GM23338 (cell line): ENCODE measurements at regions not wholly inside any gene's neighbourhood (a gene's known extent, or its start where the extent isn't known, plus 50 kb on each side); places are given as distances from the start of the nearest gene placed in this dataset.

Experiments
- ATAC-seq: fragments of 200-7000 bp; cut with Tn5 transposase; 3 replicates; pipeline ENCODE4 v1.9.1; 2020
- DNase-seq: peaks from one replicate; pipeline ENCODE4 v3.0.0-alpha.2; 2015; ENCODE audit warnings: low spot score
- H2AFZ ChIP-seq: fragments of 200-600 bp; sonication (generic); 2 replicates; pipeline ENCODE4 v1.8.0; 2016; ENCODE audit warnings: antibody characterized with exemption, mild to moderate bottlenecking, moderate library complexity
- H3F3A ChIP-seq: fragments of 200-600 bp; sonication (generic); replicated peaks from 2 replicates; pipeline ENCODE4 v1.8.0; 2017; ENCODE audit warnings: antibody characterized with exemption, mixed run types, low read depth
- H3K27ac ChIP-seq: fragments of 200-600 bp; sonication (generic); 2 replicates; pipeline ENCODE4 v1.6.1; 2016; ENCODE audit warnings: low read depth
- H3K27me3 ChIP-seq: fragments of 200-600 bp; sonication (generic); 2 replicates; pipeline ENCODE4 v1.8.0; 2016; ENCODE audit warnings: mild to moderate bottlenecking, mixed run types, moderate library complexity; ENCODE audit not compliant: insufficient read depth
- H3K36me3 ChIP-seq: fragments of 200-600 bp; sonication (generic); 2 replicates; pipeline ENCODE4 v1.8.0; 2016; ENCODE audit warnings: mild to moderate bottlenecking; ENCODE audit not compliant: insufficient read depth
- H3K4me1 ChIP-seq: fragments of 200-600 bp; sonication (generic); 2 replicates; pipeline ENCODE4 v1.8.0; 2016; ENCODE audit warnings: mild to moderate bottlenecking, moderate library complexity; ENCODE audit not compliant: insufficient read depth
- H3K4me2 ChIP-seq: fragments of 200-600 bp; sonication (generic); 2 replicates; pipeline ENCODE4 v1.7.1; 2017; ENCODE audit warnings: mixed run types
- H3K4me3 ChIP-seq: fragments of 200-600 bp; sonication (generic); 2 replicates; pipeline ENCODE4 v1.6.1; 2016; ENCODE audit warnings: mixed run types
- H3K79me2 ChIP-seq: fragments of 200-600 bp; sonication (generic); replicated peaks from 2 replicates; pipeline ENCODE4 v1.8.0; 2017; ENCODE audit warnings: mild to moderate bottlenecking; ENCODE audit not compliant: insufficient read depth
- H3K9me2 ChIP-seq: fragments of 200-600 bp; sonication (generic); 2 replicates; pipeline ENCODE4 v1.8.0; 2017; ENCODE audit not compliant: insufficient read depth
- H4K20me1 ChIP-seq: fragments of 200-600 bp; sonication (generic); replicated peaks from 2 replicates; pipeline ENCODE4 v1.8.0; 2017; ENCODE audit warnings: mild to moderate bottlenecking; ENCODE audit not compliant: insufficient read depth
- H3K27ac Mint-ChIP-seq: 2 replicates; pipeline ENCODE4 v1.8.0; 2020; ENCODE audit warnings: inconsistent platforms, mild to moderate bottlenecking, moderate library complexity, mixed read lengths
- H3K27me3 Mint-ChIP-seq: 3 replicates; pipeline ENCODE4 v1.8.0; 2022; ENCODE audit warnings: low read depth, mild to moderate bottlenecking, moderate library complexity, mixed read lengths, inconsistent platforms; ENCODE audit not compliant: insufficient read depth, poor library complexity
- H3K36me3 Mint-ChIP-seq: 3 replicates; pipeline ENCODE4 v1.8.0; 2021; ENCODE audit warnings: low read depth, mild to moderate bottlenecking, inconsistent platforms, moderate library complexity, mixed read lengths
- H3K4me1 Mint-ChIP-seq: 3 replicates; pipeline ENCODE4 v1.8.0; 2020; ENCODE audit warnings: mild to moderate bottlenecking, inconsistent platforms, mixed read lengths
- H3K4me3 Mint-ChIP-seq: 3 replicates; pipeline ENCODE4 v1.8.0; 2021; ENCODE audit warnings: moderate library complexity, mild to moderate bottlenecking, inconsistent platforms, mixed read lengths
- H3K9me3 Mint-ChIP-seq: 3 replicates; pipeline ENCODE4 v1.8.0; 2020; ENCODE audit warnings: moderate library complexity, mild to moderate bottlenecking, inconsistent platforms, mixed read lengths
- CREB1 ChIP-seq: fragments of 250-450 bp; sonication (Bioruptor Pico); IDR thresholded peaks from 2 replicates; pipeline ENCODE4 v1.5.0; 2020; ENCODE audit warnings: low read depth, mild to moderate bottlenecking, moderate library complexity
- EZH2 ChIP-seq: fragments of 200-600 bp; sonication (generic); IDR thresholded peaks from one replicate; pipeline ENCODE4 v1.8.0; 2017; ENCODE audit warnings: antibody characterized with exemption, mild to moderate bottlenecking, low read depth; ENCODE audit not compliant: unreplicated experiment
- EZH2phosphoT487 ChIP-seq: fragments of 200-600 bp; sonication (generic); IDR thresholded peaks from one replicate; pipeline ENCODE4 v1.8.1; 2018; ENCODE audit warnings: antibody characterized with exemption; ENCODE audit not compliant: unreplicated experiment
- JUNB ChIP-seq: IDR thresholded peaks from one replicate; pipeline ENCODE4 v1.6.1; 2016; ENCODE audit warnings: antibody characterized with exemption; ENCODE audit not compliant: unreplicated experiment
- POLR2AphosphoS5 ChIP-seq: IDR thresholded peaks from 2 replicates; pipeline ENCODE4 v1.6.1; 2016; ENCODE audit warnings: antibody characterized with exemption, low read depth
- STAT1 ChIP-seq: IDR thresholded peaks from one replicate; pipeline ENCODE4 v1.6.1; 2016; ENCODE audit warnings: antibody characterized with exemption; ENCODE audit not compliant: unreplicated experiment
- ZNF114 ChIP-seq: fragments of 250-450 bp; sonication (Bioruptor Pico); IDR thresholded peaks from 2 replicates; pipeline ENCODE4 v1.5.0; 2020; ENCODE audit warnings: mild to moderate bottlenecking, moderate library complexity
- TF ChIP-seq, protein P1 (sequence below): IDR thresholded peaks from one replicate; pipeline ENCODE4 v1.6.1; 2018; ENCODE audit warnings: antibody characterized with exemption; ENCODE audit not compliant: unreplicated experiment
- TF ChIP-seq, protein P2 (sequence below): fragments of 250-450 bp; sonication (Bioruptor Pico); IDR thresholded peaks from 2 replicates; pipeline ENCODE4 v1.5.0; 2020; ENCODE audit warnings: mild to moderate bottlenecking, moderate library complexity
- TF ChIP-seq, protein P3 (sequence below), 2 experiments: fragments of 200-600 bp in 1 of 2; sonication (generic) in 1 of 2; conservative IDR thresholded peaks; 2 replicates each; pipeline versions ENCODE4 v1.5.1 to v1.6.1; 2016 to 2017; ENCODE audit warnings: antibody characterized with exemption in 2 of 2, low read depth in 2 of 2, mild to moderate bottlenecking in 2 of 2, moderate library complexity in 1 of 2

DNA sequence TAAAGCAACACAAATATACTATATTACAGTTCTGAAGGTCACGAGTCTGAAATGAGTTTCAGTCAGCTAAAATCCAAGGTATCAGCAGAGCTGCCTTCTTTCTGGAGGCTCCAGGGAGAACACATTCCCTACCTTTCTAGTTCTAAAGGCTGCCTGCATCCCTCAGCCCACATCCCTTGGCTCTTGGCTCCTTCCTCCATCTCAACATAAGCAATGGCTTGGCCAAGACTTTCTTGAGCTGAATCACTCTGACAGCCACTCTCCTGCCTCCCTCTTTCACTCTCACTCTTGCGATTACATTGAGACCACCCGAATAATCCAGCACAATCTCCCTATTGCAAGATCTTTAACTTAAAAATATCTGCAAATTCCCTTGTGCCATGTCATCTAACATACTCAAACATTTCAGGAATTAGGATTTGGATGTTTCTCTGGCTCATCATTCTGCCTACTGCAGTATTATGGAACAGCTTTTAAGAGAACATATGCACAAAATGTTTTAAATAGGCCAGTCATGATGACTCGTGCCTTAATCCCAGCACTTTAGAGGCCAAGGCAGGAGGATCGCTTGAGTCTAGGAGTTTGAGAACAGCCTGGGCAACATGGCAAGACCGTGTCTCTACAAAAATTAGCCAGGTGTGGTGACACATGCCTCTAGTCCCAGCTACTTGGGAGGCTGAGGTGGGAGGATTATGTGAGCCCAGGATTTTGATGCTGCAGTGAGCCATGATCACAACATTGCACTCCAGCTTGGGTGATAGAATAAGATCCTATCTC is 144.2 kb upstream of the VSTM2A start:
- Histone ChIP-seq H3K79me2 (no peaks in the 10 kb centered on the region), H3K4me3 (no peak overlapping the region), H2AFZ (no peak overlapping the region), H3K4me2 (no peak overlapping the region), H3K27ac (no peak overlapping the region; the same call in 1 of the 2 replicates), H3K27me3 (no peaks in the 10 kb centered on the region), H3K9me2 (no peaks in the 10 kb centered on the region), H3K36me3 (no peaks in the 10 kb centered on the region), H4K20me1 (no peaks in the 10 kb centered on the region), H3F3A (peaks cover 3% of the 10 kb centered on the region; the same call in 1 of the 2 replicates), H3K4me1 (no peaks in the 10 kb centered on the region; the same call in 1 of the 2 replicates)
- no peak for TF ChIP-seq EZH2phosphoT487
- H3K27ac Mint-ChIP-seq = no peak overlapping the region; the same call in 1 of the 2 replicates
- H3K4me1 Mint-ChIP-seq = no peaks in the 10 kb centered on the region
- no peaks in the 10 kb centered on the region for H3K27me3 Mint-ChIP-seq
- H3K9me3 Mint-ChIP-seq = peaks cover 9% of the 10 kb centered on the region; the same call in 2 of the 3 replicates
- H3K36me3 Mint-ChIP-seq = peaks cover 2% of the 10 kb centered on the region; the same call in 2 of the 3 replicates
- ATAC-seq (no peak), DNase-seq (peak; percentile 8)
- no peak overlapping the region for H3K4me3 Mint-ChIP-seq

DNA sequence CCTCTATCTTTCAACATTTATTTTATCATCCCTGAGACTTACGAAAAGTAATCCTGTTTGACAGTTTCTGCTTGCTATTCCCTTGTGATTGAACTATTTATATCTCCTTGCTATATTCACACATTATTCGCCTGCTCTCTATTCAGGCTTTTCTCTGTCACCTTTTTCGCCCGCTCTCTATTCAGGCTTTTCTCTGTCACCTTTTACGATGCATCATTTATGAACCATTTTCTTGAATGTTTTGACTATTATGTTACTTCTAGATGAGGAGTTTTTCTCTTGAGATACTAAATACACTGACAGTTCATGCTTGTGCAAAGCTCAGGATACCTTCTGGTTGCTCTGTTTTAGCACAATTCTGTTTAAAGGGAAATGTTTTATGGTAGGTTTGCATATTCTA is 143.3 kb upstream of the VSTM2A start:
- Mint-ChIP-seq H3K9me3 (0 out of 3 replicates have a peak, but pooled peaks cover under 1% of the 10 kb centered on the region), H3K27ac (no peak overlapping the region), H3K36me3 (no peaks in the 10 kb centered on the region), H3K4me3 (no peak overlapping the region), H3K27me3 (no peaks in the 10 kb centered on the region), H3K4me1 (no peaks in the 10 kb centered on the region)
- Histone ChIP-seq H3K36me3 (no peaks in the 10 kb centered on the region), H3F3A (peaks cover 3% of the 10 kb centered on the region; the same call in 1 of the 2 replicates), H2AFZ (no peak overlapping the region), H3K79me2 (no peaks in the 10 kb centered on the region), H3K4me1 (no peaks in the 10 kb centered on the region; the same call in 1 of the 2 replicates), H3K27me3 (no peaks in the 10 kb centered on the region), H3K27ac (no peak overlapping the region), H4K20me1 (no peaks in the 10 kb centered on the region), H3K9me2 (no peaks in the 10 kb centered on the region), H3K4me3 (no peak overlapping the region), H3K4me2 (no peak overlapping the region)
- ATAC-seq (no peak), DNase-seq (no peak)
- TF ChIP-seq, protein P1, sequence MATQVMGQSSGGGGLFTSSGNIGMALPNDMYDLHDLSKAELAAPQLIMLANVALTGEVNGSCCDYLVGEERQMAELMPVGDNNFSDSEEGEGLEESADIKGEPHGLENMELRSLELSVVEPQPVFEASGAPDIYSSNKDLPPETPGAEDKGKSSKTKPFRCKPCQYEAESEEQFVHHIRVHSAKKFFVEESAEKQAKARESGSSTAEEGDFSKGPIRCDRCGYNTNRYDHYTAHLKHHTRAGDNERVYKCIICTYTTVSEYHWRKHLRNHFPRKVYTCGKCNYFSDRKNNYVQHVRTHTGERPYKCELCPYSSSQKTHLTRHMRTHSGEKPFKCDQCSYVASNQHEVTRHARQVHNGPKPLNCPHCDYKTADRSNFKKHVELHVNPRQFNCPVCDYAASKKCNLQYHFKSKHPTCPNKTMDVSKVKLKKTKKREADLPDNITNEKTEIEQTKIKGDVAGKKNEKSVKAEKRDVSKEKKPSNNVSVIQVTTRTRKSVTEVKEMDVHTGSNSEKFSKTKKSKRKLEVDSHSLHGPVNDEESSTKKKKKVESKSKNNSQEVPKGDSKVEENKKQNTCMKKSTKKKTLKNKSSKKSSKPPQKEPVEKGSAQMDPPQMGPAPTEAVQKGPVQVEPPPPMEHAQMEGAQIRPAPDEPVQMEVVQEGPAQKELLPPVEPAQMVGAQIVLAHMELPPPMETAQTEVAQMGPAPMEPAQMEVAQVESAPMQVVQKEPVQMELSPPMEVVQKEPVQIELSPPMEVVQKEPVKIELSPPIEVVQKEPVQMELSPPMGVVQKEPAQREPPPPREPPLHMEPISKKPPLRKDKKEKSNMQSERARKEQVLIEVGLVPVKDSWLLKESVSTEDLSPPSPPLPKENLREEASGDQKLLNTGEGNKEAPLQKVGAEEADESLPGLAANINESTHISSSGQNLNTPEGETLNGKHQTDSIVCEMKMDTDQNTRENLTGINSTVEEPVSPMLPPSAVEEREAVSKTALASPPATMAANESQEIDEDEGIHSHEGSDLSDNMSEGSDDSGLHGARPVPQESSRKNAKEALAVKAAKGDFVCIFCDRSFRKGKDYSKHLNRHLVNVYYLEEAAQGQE = no peak
- TF ChIP-seq EZH2 = no peak
- no peak for TF ChIP-seq ZNF114 (CRISPR knock-in tag)
- TF ChIP-seq CREB1 (CRISPR knock-in tag) = no peak
- TF ChIP-seq STAT1 = no peak
- TF ChIP-seq, protein P2, sequence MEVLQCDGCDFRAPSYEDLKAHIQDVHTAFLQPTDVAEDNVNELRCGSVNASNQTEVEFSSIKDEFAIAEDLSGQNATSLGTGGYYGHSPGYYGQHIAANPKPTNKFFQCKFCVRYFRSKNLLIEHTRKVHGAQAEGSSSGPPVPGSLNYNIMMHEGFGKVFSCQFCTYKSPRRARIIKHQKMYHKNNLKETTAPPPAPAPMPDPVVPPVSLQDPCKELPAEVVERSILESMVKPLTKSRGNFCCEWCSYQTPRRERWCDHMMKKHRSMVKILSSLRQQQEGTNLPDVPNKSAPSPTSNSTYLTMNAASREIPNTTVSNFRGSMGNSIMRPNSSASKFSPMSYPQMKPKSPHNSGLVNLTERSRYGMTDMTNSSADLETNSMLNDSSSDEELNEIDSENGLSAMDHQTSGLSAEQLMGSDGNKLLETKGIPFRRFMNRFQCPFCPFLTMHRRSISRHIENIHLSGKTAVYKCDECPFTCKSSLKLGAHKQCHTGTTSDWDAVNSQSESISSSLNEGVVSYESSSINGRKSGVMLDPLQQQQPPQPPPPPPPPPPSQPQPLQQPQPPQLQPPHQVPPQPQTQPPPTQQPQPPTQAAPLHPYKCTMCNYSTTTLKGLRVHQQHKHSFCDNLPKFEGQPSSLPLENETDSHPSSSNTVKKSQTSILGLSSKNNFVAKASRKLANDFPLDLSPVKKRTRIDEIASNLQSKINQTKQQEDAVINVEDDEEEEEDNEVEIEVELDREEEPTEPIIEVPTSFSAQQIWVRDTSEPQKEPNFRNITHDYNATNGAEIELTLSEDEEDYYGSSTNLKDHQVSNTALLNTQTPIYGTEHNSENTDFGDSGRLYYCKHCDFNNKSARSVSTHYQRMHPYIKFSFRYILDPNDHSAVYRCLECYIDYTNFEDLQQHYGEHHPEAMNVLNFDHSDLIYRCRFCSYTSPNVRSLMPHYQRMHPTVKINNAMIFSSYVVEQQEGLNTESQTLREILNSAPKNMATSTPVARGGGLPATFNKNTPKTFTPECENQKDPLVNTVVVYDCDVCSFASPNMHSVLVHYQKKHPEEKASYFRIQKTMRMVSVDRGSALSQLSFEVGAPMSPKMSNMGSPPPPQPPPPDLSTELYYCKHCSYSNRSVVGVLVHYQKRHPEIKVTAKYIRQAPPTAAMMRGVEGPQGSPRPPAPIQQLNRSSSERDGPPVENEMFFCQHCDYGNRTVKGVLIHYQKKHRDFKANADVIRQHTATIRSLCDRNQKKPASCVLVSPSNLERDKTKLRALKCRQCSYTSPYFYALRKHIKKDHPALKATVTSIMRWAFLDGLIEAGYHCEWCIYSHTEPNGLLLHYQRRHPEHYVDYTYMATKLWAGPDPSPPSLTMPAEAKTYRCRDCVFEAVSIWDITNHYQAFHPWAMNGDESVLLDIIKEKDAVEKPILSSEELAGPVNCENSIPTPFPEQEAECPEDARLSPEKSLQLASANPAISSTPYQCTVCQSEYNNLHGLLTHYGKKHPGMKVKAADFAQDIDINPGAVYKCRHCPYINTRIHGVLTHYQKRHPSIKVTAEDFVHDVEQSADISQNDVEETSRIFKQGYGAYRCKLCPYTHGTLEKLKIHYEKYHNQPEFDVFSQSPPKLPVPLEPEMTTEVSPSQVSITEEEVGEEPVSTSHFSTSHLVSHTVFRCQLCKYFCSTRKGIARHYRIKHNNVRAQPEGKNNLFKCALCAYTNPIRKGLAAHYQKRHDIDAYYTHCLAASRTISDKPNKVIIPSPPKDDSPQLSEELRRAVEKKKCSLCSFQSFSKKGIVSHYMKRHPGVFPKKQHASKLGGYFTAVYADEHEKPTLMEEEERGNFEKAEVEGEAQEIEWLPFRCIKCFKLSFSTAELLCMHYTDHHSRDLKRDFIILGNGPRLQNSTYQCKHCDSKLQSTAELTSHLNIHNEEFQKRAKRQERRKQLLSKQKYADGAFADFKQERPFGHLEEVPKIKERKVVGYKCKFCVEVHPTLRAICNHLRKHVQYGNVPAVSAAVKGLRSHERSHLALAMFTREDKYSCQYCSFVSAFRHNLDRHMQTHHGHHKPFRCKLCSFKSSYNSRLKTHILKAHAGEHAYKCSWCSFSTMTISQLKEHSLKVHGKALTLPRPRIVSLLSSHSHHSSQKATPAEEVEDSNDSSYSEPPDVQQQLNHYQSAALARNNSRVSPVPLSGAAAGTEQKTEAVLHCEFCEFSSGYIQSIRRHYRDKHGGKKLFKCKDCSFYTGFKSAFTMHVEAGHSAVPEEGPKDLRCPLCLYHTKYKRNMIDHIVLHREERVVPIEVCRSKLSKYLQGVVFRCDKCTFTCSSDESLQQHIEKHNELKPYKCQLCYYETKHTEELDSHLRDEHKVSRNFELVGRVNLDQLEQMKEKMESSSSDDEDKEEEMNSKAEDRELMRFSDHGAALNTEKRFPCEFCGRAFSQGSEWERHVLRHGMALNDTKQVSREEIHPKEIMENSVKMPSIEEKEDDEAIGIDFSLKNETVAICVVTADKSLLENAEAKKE (CRISPR knock-in tag) = no peak
- TF ChIP-seq JUNB = no peak
- TF ChIP-seq POLR2AphosphoS5 = no peak
- TF ChIP-seq, protein P3, sequence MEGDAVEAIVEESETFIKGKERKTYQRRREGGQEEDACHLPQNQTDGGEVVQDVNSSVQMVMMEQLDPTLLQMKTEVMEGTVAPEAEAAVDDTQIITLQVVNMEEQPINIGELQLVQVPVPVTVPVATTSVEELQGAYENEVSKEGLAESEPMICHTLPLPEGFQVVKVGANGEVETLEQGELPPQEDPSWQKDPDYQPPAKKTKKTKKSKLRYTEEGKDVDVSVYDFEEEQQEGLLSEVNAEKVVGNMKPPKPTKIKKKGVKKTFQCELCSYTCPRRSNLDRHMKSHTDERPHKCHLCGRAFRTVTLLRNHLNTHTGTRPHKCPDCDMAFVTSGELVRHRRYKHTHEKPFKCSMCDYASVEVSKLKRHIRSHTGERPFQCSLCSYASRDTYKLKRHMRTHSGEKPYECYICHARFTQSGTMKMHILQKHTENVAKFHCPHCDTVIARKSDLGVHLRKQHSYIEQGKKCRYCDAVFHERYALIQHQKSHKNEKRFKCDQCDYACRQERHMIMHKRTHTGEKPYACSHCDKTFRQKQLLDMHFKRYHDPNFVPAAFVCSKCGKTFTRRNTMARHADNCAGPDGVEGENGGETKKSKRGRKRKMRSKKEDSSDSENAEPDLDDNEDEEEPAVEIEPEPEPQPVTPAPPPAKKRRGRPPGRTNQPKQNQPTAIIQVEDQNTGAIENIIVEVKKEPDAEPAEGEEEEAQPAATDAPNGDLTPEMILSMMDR (conservative IDR thresholded peaks at IDR 0.05; ENCODE audit: low read depth in 2 of 2) = no peak
